GM12878 (cell line): ENCODE measurements at regions not wholly inside any gene's neighbourhood (a gene's known extent, or its start where the extent isn't known, plus 50 kb on each side); places are given as distances from the start of the nearest gene placed in this dataset.

ENCODE experiments used
- ATAC-seq: fragments of 200-7000 bp; cut with Tn5 transposase; 3 replicates; pipeline ENCODE4 v1.9.1; 2020; ENCODE audit warnings: mild to moderate bottlenecking, moderate library complexity
- BruUV-seq: library from RNA; stranded (reverse); fragments of 400-500 nt; replicated peaks from 2 replicates; lab custom pipeline; 2021; lab: Mats Ljungman, UMichigan
- CTCF ChIA-PET: fragments of 300-600 bp; sonication (Branson Sonifier 250); formaldehyde crosslinking; extraction: SDS; loops from one replicate; lab custom pipeline; 2021; ENCODE audit warnings: inconsistent platforms; lab: Yijun Ruan, JAX
- POLR2A ChIA-PET: fragments of 350-600 bp; formaldehyde crosslinking; extraction: SDS; loops from one replicate; lab custom pipeline; 2021; ENCODE audit warnings: inconsistent platforms; lab: Charles Lee
- RAD21 ChIA-PET: fragments of 300-600 bp; sonication (Branson Sonifier 250); formaldehyde crosslinking; loops from one replicate; lab custom pipeline; 2023; ENCODE audit warnings: antibody characterized with exemption; ENCODE audit not compliant: unreplicated experiment; lab: Charles Lee
- SMC1A ChIA-PET: fragments of 300-600 bp; sonication (Branson Sonifier 250); formaldehyde crosslinking; loops from one replicate; lab custom pipeline; 2023; ENCODE audit not compliant: unreplicated experiment, uncharacterized antibody; lab: Charles Lee
- DNase-seq: peaks from one replicate; pipeline ENCODE4 v3.0.0-alpha.2; 2011; ENCODE audit warnings: low read depth, low spot score
- FAIRE-seq: peaks from 3 replicates; lab custom pipeline; 2011; peaks lifted over from hg19 to GRCh38; lab: Jason Lieb, UNC
- H2AFZ ChIP-seq: 2 replicates; pipeline ENCODE4 v1.6.0; 2011; ENCODE audit warnings: low read depth, low read length, control low read depth; ENCODE audit not compliant: control insufficient read depth
- H3K27ac ChIP-seq: 2 replicates; pipeline ENCODE4 v1.5.1; 2011; ENCODE audit warnings: control low read depth; ENCODE audit not compliant: control insufficient read depth, insufficient read depth
- H3K27me3 ChIP-seq, 2 experiments: replicated peaks in 1 of 2; 2 replicates each; pipeline versions ENCODE4 v1.6.0 to v1.6.1; 2011; ENCODE audit warnings: low read length in 1 of 2; ENCODE audit not compliant: control insufficient read depth in 2 of 2, insufficient read depth in 2 of 2
- H3K36me3 ChIP-seq, 2 experiments: 2 replicates each; pipeline ENCODE4 v1.5.1; 2011; ENCODE audit warnings: low read length in 1 of 2; ENCODE audit not compliant: control insufficient read depth in 2 of 2, insufficient read depth in 2 of 2
- H3K4me1 ChIP-seq: 2 replicates; pipeline ENCODE4 v1.6.1; 2011; ENCODE audit warnings: mild to moderate bottlenecking, low read length, moderate library complexity, mixed read lengths; ENCODE audit not compliant: control insufficient read depth, insufficient read depth
- H3K4me2 ChIP-seq: 2 replicates; pipeline ENCODE4 v1.6.0; 2011; ENCODE audit warnings: control low read depth; ENCODE audit not compliant: control insufficient read depth, insufficient read depth
- H3K4me3 ChIP-seq: fragments of 200-600 bp; sonication (generic); 2 replicates; pipeline ENCODE4 v1.5.1; 2016
- H3K79me2 ChIP-seq: 2 replicates; pipeline ENCODE4 v1.6.0; 2011; ENCODE audit warnings: low read length; ENCODE audit not compliant: control insufficient read depth, insufficient read depth
- H3K9ac ChIP-seq: 2 replicates; pipeline ENCODE4 v1.8.0; 2011; ENCODE audit warnings: low read length, control low read depth, mixed read lengths; ENCODE audit not compliant: control insufficient read depth, insufficient read depth
- H3K9me3 ChIP-seq: replicated peaks from 3 replicates; pipeline ENCODE4 v1.5.1; 2011; ENCODE audit warnings: mild to moderate bottlenecking, low read length; ENCODE audit not compliant: control insufficient read depth, insufficient read depth
- H4K20me1 ChIP-seq: 2 replicates; pipeline ENCODE4 v1.6.0; 2011; ENCODE audit not compliant: control insufficient read depth, insufficient read depth
- FOS ChIP-seq: IDR thresholded peaks from 3 replicates; pipeline ENCODE4 v1.6.1; 2011; ENCODE audit warnings: borderline replicate concordance; ENCODE audit not compliant: insufficient read length; ENCODE audit errors: extremely low read depth
- GATAD2B ChIP-seq: fragments of 450-650 bp; conservative IDR thresholded peaks from 2 replicates; pipeline ENCODE4 v1.6.1; 2017; ENCODE audit warnings: low read depth, mild to moderate bottlenecking, moderate library complexity
- NFIC ChIP-seq: IDR thresholded peaks from 2 replicates; pipeline ENCODE4 v1.6.1; 2012; ENCODE audit warnings: low read depth, mild to moderate bottlenecking, inconsistent platforms, low read length, moderate library complexity
- RBBP5 ChIP-seq: fragments of 200-600 bp; sonication (generic); conservative IDR thresholded peaks from 2 replicates; pipeline ENCODE4 v1.6.1; 2016
- SMAD1 ChIP-seq: fragments of 450-650 bp; IDR thresholded peaks from 2 replicates; pipeline ENCODE4 v1.6.1; 2018; ENCODE audit warnings: mild to moderate bottlenecking, low read depth; ENCODE audit not compliant: partially characterized antibody
- SREBF1 ChIP-seq: IDR thresholded peaks from 2 replicates; pipeline ENCODE4 v1.6.1; 2012; ENCODE audit warnings: mild to moderate bottlenecking, low read length
- SRF ChIP-seq, 2 experiments: IDR thresholded peaks; 2 replicates each; pipeline ENCODE4 v1.6.1; 2011; ENCODE audit warnings: low read depth in 2 of 2, low read length in 2 of 2, mild to moderate bottlenecking in 1 of 2, moderate library complexity in 1 of 2
- STAT1 ChIP-seq: fragments of 450-650 bp; conservative IDR thresholded peaks from 2 replicates; pipeline ENCODE4 v1.6.1; 2014; ENCODE audit warnings: antibody characterized with exemption, mild to moderate bottlenecking
- ZNF207 ChIP-seq: fragments of 450-650 bp; IDR thresholded peaks from 2 replicates; pipeline ENCODE4 v1.6.1; 2014; ENCODE audit warnings: antibody characterized with exemption, mild to moderate bottlenecking, borderline replicate concordance
- WGBS: methylation state at CpG from one replicate; pipeline ENCODE4 v1.1.6; 2016; ENCODE audit warnings: low lambda C conversion rate; ENCODE audit not compliant: insufficient replicate concordance, insufficient coverage; ENCODE audit errors: missing lambda C conversion rate; 5-methylcytosine and 5-hydroxymethylcytosine counted together
- in situ Hi-C: fragments of 300-500 bp; cut with MboI; formaldehyde crosslinking; loops from 9 replicates; pipeline ENCODE4 v1.14.3; 2018; ENCODE audit warnings: mixed read lengths
- intact Hi-C: fragments of 100-400 bp; cut with micrococcal nuclease; formaldehyde crosslinking; loops from one replicate; pipeline ENCODE4 v1.14.2; 2022; ENCODE audit not compliant: unreplicated experiment
- TF ChIP-seq, protein P1 (sequence below): fragments of 450-650 bp; IDR thresholded peaks from 2 replicates; pipeline ENCODE4 v1.6.1; 2018; ENCODE audit warnings: borderline replicate concordance, mild to moderate bottlenecking; ENCODE audit not compliant: partially characterized antibody
- TF ChIP-seq, protein P2 (sequence below): fragments of 450-650 bp; formaldehyde crosslinking; IDR thresholded peaks from 2 replicates; pipeline ENCODE4 v1.4.0; 2020; ENCODE audit warnings: mild to moderate bottlenecking, moderate library complexity

DNA sequence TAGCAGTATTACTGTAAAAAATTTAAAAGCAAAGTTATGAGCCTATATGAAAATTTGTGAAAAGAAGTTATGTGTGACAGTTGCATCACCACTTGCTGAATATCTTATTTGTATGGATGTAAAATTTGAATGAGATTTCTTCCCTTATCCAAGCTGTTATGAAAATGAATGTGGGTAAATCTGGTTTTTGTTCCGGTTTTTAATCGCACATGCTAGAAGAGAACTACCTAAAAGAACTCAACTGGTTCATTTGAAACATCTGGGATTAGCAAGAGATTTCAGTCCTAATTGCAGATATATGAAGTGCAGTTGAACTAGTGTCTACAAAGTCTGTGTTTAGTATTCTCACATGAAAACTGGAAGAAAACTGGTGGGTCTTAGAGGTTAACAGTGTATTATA, 467.1 kb upstream of the SPHKAP start:
- H3K4me2 ChIP-seq: no peak overlapping the region

More for the DNA sequence above, 467.1 kb upstream of the SPHKAP start:
- no TSS peak for BruUV-seq
- ChIA-PET POLR2A (no interaction called here), SMC1A (no interaction called here), CTCF (interaction anchor here (1.5 kb wide), 1 partner anchor 10 kb away, joined by 3 read pairs; no protein-coding TSS in a partner anchor), RAD21 (no interaction called here)
- H2AFZ ChIP-seq: no peak overlapping the region
- in situ Hi-C loops (no loop called here), intact Hi-C loops (no loop called here)
- no peaks in the 10 kb centered on the region for H3K79me2 ChIP-seq
- no peaks in the 10 kb centered on the region for H4K20me1 ChIP-seq
- H3K9ac ChIP-seq: no peak overlapping the region
- H3K36me3 ChIP-seq: no peaks in the 10 kb centered on the region
- TF ChIP-seq SRF (IDR thresholded peaks at IDR 0.05; ENCODE audit: low read depth in 2 of 2, low read length in 2 of 2): no peak
- no peak for TF ChIP-seq SREBF1
- TF ChIP-seq, protein P1, sequence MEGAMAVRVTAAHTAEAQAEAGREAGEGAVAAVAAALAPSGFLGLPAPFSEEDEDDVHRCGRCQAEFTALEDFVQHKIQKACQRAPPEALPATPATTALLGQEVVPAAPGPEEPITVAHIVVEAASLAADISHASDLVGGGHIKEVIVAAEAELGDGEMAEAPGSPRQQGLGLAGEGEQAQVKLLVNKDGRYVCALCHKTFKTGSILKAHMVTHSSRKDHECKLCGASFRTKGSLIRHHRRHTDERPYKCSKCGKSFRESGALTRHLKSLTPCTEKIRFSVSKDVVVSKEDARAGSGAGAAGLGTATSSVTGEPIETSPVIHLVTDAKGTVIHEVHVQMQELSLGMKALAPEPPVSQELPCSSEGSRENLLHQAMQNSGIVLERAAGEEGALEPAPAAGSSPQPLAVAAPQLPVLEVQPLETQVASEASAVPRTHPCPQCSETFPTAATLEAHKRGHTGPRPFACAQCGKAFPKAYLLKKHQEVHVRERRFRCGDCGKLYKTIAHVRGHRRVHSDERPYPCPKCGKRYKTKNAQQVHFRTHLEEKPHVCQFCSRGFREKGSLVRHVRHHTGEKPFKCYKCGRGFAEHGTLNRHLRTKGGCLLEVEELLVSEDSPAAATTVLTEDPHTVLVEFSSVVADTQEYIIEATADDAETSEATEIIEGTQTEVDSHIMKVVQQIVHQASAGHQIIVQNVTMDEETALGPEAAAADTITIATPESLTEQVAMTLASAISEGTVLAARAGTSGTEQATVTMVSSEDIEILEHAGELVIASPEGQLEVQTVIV: no peak
- TF ChIP-seq RBBP5: no peak
- no peak for TF ChIP-seq FOS
- TF ChIP-seq, protein P2, sequence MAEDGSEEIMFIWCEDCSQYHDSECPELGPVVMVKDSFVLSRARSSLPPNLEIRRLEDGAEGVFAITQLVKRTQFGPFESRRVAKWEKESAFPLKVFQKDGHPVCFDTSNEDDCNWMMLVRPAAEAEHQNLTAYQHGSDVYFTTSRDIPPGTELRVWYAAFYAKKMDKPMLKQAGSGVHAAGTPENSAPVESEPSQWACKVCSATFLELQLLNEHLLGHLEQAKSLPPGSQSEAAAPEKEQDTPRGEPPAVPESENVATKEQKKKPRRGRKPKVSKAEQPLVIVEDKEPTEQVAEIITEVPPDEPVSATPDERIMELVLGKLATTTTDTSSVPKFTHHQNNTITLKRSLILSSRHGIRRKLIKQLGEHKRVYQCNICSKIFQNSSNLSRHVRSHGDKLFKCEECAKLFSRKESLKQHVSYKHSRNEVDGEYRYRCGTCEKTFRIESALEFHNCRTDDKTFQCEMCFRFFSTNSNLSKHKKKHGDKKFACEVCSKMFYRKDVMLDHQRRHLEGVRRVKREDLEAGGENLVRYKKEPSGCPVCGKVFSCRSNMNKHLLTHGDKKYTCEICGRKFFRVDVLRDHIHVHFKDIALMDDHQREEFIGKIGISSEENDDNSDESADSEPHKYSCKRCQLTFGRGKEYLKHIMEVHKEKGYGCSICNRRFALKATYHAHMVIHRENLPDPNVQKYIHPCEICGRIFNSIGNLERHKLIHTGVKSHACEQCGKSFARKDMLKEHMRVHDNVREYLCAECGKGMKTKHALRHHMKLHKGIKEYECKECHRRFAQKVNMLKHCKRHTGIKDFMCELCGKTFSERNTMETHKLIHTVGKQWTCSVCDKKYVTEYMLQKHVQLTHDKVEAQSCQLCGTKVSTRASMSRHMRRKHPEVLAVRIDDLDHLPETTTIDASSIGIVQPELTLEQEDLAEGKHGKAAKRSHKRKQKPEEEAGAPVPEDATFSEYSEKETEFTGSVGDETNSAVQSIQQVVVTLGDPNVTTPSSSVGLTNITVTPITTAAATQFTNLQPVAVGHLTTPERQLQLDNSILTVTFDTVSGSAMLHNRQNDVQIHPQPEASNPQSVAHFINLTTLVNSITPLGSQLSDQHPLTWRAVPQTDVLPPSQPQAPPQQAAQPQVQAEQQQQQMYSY (CRISPR knock-in tag): no peak
- no peak for TF ChIP-seq NFIC
- no peak for TF ChIP-seq STAT1
- TF ChIP-seq ZNF207: no peak
- TF ChIP-seq SMAD1: no peak
- no peak for TF ChIP-seq GATAD2B
- no peaks in the 10 kb centered on the region for H3K4me1 ChIP-seq
- whole genome bisulfite sequencing: 26% methylated on average over 2 of the region's 2 CpGs
- no peak overlapping the region for H3K4me3 ChIP-seq
- no peak for ATAC-seq
- H3K27me3 ChIP-seq: no peaks in the 10 kb centered on the region
- no peak for DNase-seq
- FAIRE-seq: no peak
- no peak overlapping the region for H3K27ac ChIP-seq
- no peaks in the 10 kb centered on the region for H3K9me3 ChIP-seq
